SK-N-SH treated with all-trans-retinoic acid at 6 μM for 48 hours (cell line): ENCODE measurements at regions not wholly inside any gene's neighbourhood (a gene's known extent, or its start where the extent isn't known, plus 50 kb on each side); places are given as distances from the start of the nearest gene placed in this dataset.

Experiments
- ATAC-seq: fragments of 200-7000 bp; cut with Tn5 transposase; 3 replicates; pipeline ENCODE4 v1.9.1; 2020; ENCODE audit warnings: mild to moderate bottlenecking, moderate library complexity
- ARNTL ChIP-seq: fragments of 450-650 bp; formaldehyde crosslinking; IDR thresholded peaks from 2 replicates; pipeline ENCODE4 v1.5.0; 2020; ENCODE audit warnings: low read depth, mild to moderate bottlenecking, moderate library complexity, borderline replicate concordance
- BACH2 ChIP-seq: fragments of 250-450 bp; sonication (Bioruptor Pico); IDR thresholded peaks from 2 replicates; pipeline ENCODE4 v1.9.0; 2021; ENCODE audit warnings: mild to moderate bottlenecking, borderline replicate concordance
- CREB5 ChIP-seq: fragments of 250-450 bp; sonication (Bioruptor Pico); IDR thresholded peaks from 2 replicates; pipeline ENCODE4 v1.5.1; 2020; ENCODE audit warnings: low read depth, mild to moderate bottlenecking, moderate library complexity
- CSDC2 ChIP-seq: fragments of 250-450 bp; sonication (Bioruptor Pico); IDR thresholded peaks from 2 replicates; pipeline ENCODE4 v1.5.0; 2020; ENCODE audit warnings: mild to moderate bottlenecking, moderate library complexity
- ESRRG ChIP-seq: fragments of 250-450 bp; sonication (Bioruptor Pico); IDR thresholded peaks from 2 replicates; pipeline ENCODE4 v1.6.1; 2021; ENCODE audit warnings: mild to moderate bottlenecking
- GLIS3 ChIP-seq: fragments of 250-450 bp; sonication (Bioruptor Pico); IDR thresholded peaks from 2 replicates; pipeline ENCODE4 v1.5.0; 2020; ENCODE audit warnings: mild to moderate bottlenecking, moderate library complexity
- ISL1 ChIP-seq: fragments of 250-450 bp; sonication (Bioruptor Pico); IDR thresholded peaks from 2 replicates; pipeline ENCODE4 v2.1.2; 2022; ENCODE audit warnings: mild to moderate bottlenecking, moderate library complexity
- PATZ1 ChIP-seq: fragments of 250-450 bp; sonication (Bioruptor Pico); IDR thresholded peaks from 2 replicates; pipeline ENCODE4 v1.8.0; 2020; ENCODE audit warnings: mild to moderate bottlenecking, moderate library complexity, borderline replicate concordance
- POU6F1 ChIP-seq: fragments of 250-450 bp; sonication (Bioruptor Pico); IDR thresholded peaks from 2 replicates; pipeline ENCODE4 v1.8.0; 2021; ENCODE audit warnings: low read depth, mild to moderate bottlenecking, moderate library complexity, borderline replicate concordance
- PPARA ChIP-seq: fragments of 250-450 bp; sonication (Bioruptor Pico); IDR thresholded peaks from 2 replicates; pipeline ENCODE4 v1.5.0; 2020; ENCODE audit warnings: mild to moderate bottlenecking, borderline replicate concordance
- SNAI2 ChIP-seq: fragments of 250-450 bp; sonication (Bioruptor Pico); IDR thresholded peaks from 2 replicates; pipeline ENCODE4 v1.5.0; 2020; ENCODE audit warnings: mild to moderate bottlenecking, moderate library complexity
- TCF4 ChIP-seq: fragments of 250-450 bp; sonication (Bioruptor Pico); IDR thresholded peaks from 2 replicates; pipeline ENCODE4 v1.8.0; 2021; ENCODE audit warnings: mild to moderate bottlenecking, moderate library complexity, borderline replicate concordance
- TOX ChIP-seq: fragments of 250-450 bp; sonication (Bioruptor Pico); IDR thresholded peaks from 2 replicates; pipeline ENCODE4 v1.8.0; 2021; ENCODE audit warnings: mild to moderate bottlenecking, moderate library complexity, borderline replicate concordance
- TSHZ2 ChIP-seq: fragments of 250-450 bp; sonication (Bioruptor Pico); IDR thresholded peaks from 2 replicates; pipeline ENCODE4 v1.5.0; 2020; ENCODE audit warnings: mild to moderate bottlenecking, moderate library complexity
- ZC3H10 ChIP-seq: fragments of 250-450 bp; sonication (Bioruptor Pico); IDR thresholded peaks from 2 replicates; pipeline ENCODE4 v1.5.1; 2021; ENCODE audit warnings: mild to moderate bottlenecking, moderate library complexity
- ZNF565 ChIP-seq: fragments of 450-650 bp; formaldehyde crosslinking; conservative IDR thresholded peaks from 2 replicates; pipeline ENCODE4 v1.5.0; 2020; ENCODE audit warnings: low read depth, mild to moderate bottlenecking, moderate library complexity
- ZNF70 ChIP-seq: fragments of 450-650 bp; formaldehyde crosslinking; IDR thresholded peaks from 2 replicates; pipeline ENCODE4 v1.5.0; 2020; ENCODE audit warnings: mild to moderate bottlenecking, moderate library complexity

- TF ChIP-seq CREB5 (CRISPR knock-in tag) (no peak), ISL1 (no peak), ESRRG (CRISPR knock-in tag) (no peak), PATZ1 (CRISPR knock-in tag) (no peak), ZNF70 (CRISPR knock-in tag) (no peak)
- TF ChIP-seq, all 23 proteins: peak for 0
Measured at GRCh38 chr3:147854542-147854941, 445.4 kb downstream of the ZIC1 start (continued).

- TF ChIP-seq SNAI2 (CRISPR knock-in tag) (no peak), ESRRG (CRISPR knock-in tag) (no peak)
- TF ChIP-seq, all 23 proteins: peak for 0
- ATAC-seq: no peak
Measured at GRCh38 chr3:147864754-147865354, 455.7 kb downstream of the ZIC1 start.

- TF ChIP-seq ZNF565 (CRISPR knock-in tag) (no peak), POU6F1 (CRISPR knock-in tag) (no peak), TOX (CRISPR knock-in tag) (no peak), GLIS3 (no peak), BACH2 (CRISPR knock-in tag) (no peak)
- TF ChIP-seq, all 23 proteins: peak for 0
- no peak for ATAC-seq
Measured at GRCh38 chr3:147866561-147866960, 457.4 kb downstream of the ZIC1 start.

- no peak for ATAC-seq
- TF ChIP-seq ARNTL (CRISPR knock-in tag) (no peak), POU6F1 (CRISPR knock-in tag) (no peak), TSHZ2 (CRISPR knock-in tag) (no peak), ESRRG (CRISPR knock-in tag) (no peak), ZNF70 (CRISPR knock-in tag) (no peak), GLIS3 (no peak)
Measured at GRCh38 chr3:147872568-147872967, 463.4 kb downstream of the ZIC1 start.

- ATAC-seq: no peak
- TF ChIP-seq ESRRG (CRISPR knock-in tag) (no peak), PPARA (CRISPR knock-in tag) (no peak), CSDC2 (CRISPR knock-in tag) (no peak), ARNTL (CRISPR knock-in tag) (no peak), POU6F1 (CRISPR knock-in tag) (no peak), TCF4 (CRISPR knock-in tag) (no peak), ISL1 (no peak), ZNF70 (CRISPR knock-in tag) (no peak), ZC3H10 (CRISPR knock-in tag) (no peak), TSHZ2 (CRISPR knock-in tag) (no peak)
Measured at GRCh38 chr3:147875498-147875897, 466.3 kb downstream of the ZIC1 start.
